NCI-H128 (cell line): ENCODE measurements at regions not wholly inside any gene's neighbourhood (a gene's known extent, or its start where the extent isn't known, plus 50 kb on each side); places are given as distances from the start of the nearest gene placed in this dataset.
"Not testable (repeated sequence)": the region's sequence is repeated elsewhere in the genome, so short reads cannot be mapped to it uniquely, and the experiment has no call there.

Source experiments
- DNase-seq: peaks from one replicate; lab custom pipeline; 2025; ENCODE audit not compliant: unreplicated experiment; lab: John Stamatoyannopoulos, UW

DNA sequence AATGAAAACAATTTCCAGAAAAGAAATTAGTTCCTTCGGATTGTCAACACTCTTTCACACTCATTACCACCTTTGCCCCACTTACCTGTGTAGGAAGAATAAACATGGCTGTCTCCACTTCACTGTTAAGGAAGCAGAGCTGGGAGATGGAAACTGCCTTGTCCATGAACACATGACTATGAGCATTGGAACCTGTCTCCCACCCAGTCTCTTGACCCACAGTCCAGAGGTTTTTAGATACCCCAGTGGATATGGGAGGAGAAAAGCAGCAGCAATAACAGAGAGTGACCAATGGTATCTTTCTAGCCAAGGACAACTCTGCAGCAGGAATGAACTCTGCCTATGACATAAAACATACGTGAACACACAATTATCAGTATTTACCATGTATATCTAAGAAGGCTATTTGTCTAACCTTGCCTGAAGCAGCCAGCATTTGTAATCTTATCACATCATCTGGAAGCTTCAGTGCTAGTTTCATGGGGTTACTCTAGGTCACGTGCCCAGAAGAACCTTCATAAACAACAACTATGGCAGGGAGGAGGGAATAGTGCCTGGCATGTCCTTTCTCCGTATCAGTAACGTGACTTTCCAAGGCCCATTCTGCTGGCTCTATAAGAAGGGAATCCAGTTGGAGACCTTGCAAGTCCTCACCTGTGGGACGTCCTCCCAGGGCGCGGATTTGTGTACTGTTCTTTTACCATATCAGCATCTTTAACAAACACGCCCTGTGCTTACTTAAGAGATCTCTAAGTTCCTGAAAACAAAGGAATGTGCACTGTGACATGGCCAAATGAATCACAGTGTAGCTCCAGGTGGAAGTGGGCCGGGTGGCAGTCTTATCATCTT, 221.8 kb upstream of the UBL3 start:
- no peak for DNase-seq

DNA sequence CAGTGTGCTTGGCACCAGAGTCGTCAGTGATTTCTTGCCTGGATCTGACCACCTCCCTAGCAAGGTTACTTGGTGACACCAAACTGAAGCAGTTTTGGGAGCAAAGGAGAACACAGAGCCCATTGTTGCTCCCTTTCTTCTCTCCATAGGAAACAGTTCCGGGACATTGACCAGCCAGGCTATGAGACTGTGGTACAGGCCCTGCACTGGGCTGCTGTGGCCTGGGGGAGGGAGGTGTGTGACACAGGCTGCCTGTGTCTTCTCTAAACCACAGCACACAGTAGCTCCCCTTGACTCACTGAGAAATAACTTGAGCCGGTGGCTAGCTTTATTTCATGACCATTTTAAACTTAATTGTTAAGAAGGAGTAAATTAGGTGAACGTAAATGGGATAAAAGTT, 214.8 kb upstream of the UBL3 start:
- no peak for DNase-seq

GRCh38 chr13:30063892-30064291, 213.5 kb upstream of the UBL3 start:
- DNase-seq = no peak

DNA sequence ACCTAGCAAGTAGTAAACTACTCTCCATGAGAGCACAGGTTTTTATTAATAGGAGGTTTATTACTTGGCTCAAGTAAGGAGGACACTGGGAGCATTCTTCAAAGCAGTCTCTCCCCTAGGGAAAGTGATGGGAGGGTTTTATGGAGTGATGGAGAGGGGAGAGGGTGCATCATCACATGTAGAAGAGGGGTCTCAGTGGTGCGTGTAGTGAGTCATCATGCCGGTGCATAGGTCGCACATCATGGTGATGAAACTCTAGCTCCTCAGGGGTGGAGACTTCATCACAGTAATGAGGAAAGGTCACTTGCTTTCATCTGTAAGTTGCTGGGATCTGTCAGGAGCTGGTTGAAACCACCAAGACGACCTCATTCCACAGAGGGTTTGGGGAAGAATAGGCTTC, 210.8 kb upstream of the UBL3 start:
- no peak for DNase-seq

- no peak for DNase-seq
Observed at GRCh38 chr13:30058429-30058828, 208.0 kb upstream of the UBL3 start.

- not testable (repeated sequence) for DNase-seq
Observed at GRCh38 chr13:30054546-30054945, 204.1 kb upstream of the UBL3 start.

GRCh38 chr13:30053939-30054338, 203.5 kb upstream of the UBL3 start:
- no peak for DNase-seq

DNA sequence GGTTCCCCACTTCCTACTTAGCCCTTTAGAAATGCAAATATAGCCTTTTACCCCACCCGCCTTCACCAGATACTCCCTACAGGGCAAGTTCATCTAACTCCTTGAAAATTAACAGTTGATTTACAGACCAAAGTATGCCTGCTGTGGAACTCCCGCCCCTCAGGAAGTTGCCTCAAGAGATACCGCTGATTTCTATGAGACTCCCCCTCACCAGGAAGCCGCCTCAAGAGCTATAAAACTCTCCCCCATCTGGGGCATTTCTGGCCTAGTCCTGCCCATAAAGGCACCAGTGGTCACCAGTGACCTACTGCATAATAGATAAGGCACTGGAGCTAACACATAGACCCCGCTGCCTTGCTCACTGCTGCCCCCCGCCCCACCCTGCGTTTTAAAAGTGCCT, 201.7 kb upstream of the UBL3 start:
- DNase-seq = no peak

GRCh38 chr13:30051531-30052060, 201.2 kb upstream of the UBL3 start:
- no peak for DNase-seq

GRCh38 chr13:30049692-30050091, 199.3 kb upstream of the UBL3 start:
- DNase-seq = no peak

- DNase-seq = no peak
Observed at GRCh38 chr13:30047154-30047874, 196.9 kb upstream of the UBL3 start.

DNA sequence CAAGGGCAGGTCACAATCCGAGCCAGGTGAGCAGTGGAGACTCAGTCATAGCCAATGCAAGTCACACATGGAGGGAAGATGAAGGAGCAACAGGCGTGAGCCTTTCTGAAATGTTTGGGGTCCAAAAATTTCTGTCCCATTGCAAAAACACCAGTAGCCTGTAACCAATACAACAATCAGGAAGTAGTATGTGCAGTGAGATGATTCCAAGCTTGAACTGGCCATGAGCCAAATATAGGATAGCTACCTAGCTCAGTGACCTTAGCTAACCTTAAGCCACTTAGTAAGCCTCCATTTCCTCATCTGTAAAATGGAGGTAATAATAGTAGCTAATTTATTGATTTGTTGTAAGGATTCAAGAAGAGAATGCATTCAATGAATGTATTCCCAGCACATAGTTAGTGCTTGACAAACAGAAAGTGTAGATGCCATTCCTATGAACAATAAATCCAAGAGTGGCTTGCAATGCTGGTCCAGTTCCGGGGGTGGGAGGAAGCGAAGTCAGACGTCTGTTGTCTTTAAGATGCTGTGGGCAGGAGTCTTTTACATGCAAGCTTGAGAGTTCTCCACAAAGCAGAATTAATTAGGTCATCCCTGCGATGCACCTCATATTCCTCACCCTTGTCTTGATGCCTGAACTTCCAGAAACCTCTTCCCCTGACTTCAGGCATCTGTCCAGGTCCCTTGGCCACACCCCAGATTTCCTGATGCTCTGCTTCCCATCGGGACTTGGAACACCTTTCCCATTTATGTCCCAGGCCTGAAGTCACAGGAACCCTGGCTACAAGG, 195.7 kb upstream of the UBL3 start:
- no peak for DNase-seq

DNA sequence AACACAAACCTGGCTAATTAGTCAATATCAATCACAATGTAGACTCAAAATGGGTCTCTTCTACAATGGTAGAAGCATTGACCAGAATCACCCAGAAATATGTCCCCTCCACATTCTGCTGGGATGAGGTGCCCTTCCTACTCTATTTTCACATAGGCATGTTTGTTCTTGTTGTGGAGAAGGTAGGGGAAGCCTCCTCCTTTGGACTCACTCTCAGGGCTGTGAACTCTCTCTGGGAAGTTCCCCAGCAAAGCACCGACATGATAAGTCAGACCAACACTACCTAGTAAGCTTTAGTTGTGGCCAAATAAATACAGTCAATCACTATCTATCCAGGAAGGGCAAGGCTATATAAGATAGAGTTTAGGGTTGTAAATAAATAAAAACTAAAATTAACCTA, 194.5 kb upstream of the UBL3 start:
- DNase-seq = no peak

DNA sequence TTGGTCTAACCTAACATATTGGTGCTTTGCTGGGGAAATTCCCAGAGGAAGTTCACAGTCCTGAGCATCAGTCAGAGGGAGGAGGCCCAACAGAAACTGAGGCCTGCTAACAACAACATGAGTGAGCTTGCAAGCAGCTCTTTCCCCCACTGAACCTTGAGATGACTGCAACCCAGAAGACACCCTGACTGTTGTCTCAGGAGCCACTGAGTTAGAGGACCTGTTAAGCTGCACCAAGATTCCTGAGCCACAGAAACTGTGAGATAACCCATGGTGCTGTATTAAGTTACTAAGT, 193.2 kb upstream of the UBL3 start:
- DNase-seq = no peak

GRCh38 chr13:30042891-30043630, 192.6 kb upstream of the UBL3 start:
- no peak for DNase-seq

- no peak for DNase-seq
Observed at GRCh38 chr13:30042272-30042671, 191.9 kb upstream of the UBL3 start.

- no peak for DNase-seq
Observed at GRCh38 chr13:30039511-30039911, 189.1 kb upstream of the UBL3 start.

DNA sequence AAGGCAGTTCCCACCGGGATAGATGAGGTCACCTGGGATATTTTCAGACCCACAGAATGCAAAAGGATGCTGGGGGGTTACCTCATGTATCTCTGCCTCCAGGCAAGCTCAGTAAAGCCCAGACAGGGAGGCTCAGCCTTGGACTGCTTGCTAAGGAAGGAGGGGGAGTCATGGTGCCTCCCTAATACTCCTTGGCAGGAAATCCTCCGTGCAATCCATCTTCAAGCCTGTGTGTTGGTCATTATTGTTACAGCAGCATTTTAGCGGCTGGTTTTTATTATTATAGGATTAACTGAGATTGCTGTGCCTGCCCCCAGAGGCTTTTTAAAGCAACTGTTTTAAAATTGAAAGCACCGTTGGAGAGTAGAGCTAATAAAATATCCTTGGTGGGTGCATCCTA, 188.5 kb upstream of the UBL3 start:
- no peak for DNase-seq

- no peak for DNase-seq
Observed at GRCh38 chr13:30037766-30038165, 187.3 kb upstream of the UBL3 start.

DNA sequence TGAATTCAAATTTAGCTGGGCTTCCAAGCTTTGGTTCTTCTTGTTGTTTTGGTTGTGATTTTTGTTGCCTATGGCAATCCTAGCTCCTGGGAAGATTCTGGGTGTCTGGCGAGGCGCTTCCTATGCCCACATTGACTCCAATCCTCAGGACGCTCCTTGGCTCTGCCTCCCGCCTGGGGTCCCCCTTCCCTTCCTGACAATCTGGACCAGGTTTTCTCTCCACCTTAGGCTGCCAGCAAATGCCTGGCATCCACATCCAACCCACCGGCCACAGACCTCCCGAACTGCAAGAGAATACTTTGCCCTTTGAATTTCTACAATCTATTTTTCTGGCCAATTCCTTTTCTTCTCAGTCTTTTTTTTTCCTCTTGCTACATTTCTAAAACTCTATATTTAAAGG, 186.9 kb upstream of the UBL3 start:
- no peak for DNase-seq

DNA sequence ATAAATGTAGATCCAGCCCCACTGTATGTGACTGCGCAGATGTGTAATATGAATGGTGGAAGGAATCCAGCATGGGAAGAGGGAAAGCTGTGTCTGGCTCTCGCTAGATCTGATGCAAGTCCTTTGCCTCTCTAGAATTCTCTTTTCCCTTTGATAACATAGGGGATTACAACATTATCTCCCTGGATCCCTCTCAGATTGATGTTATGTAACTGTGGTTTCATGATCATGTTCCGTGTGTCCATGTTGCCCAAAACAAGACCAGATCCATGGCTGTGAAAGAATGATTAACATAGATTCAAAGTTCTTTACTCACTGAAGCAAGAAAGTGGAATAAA, 184.0 kb upstream of the UBL3 start:
- DNase-seq = no peak
